ENCODE measurements at regions not wholly inside any gene's neighbourhood (a gene's known extent, or its start where the extent isn't known, plus 50 kb on each side); places are given as distances from the start of the nearest gene placed in this dataset.

- no peaks in the 10 kb centered on the region for H3K9me3 ChIP-seq
- ATAC-seq (no peak), DNase-seq (no peak), FAIRE-seq (no peak)
- no peak overlapping the region for H3K27ac ChIP-seq
- H3K36me3 ChIP-seq: no peaks in the 10 kb centered on the region
- intact Hi-C loops (cut with DNase I): no loop called here
- 57 to 66% methylated on average over 6 of the region's 6 CpGs for WGBS, 2 donors
- no peaks in the 10 kb centered on the region for H3K4me1 ChIP-seq
- peak overlapping the region in 1 of 4 donors; percentile 20 for H3K4me3 ChIP-seq
- no peaks in the 10 kb centered on the region for H3K27me3 ChIP-seq
- TF ChIP-seq CTCF (IDR thresholded peaks at IDR 0.05): no peak
Measured at GRCh38 chr6:6737671-6738070, 149.2 kb downstream of the LY86 start.

- Histone ChIP-seq H3K27ac (no peak overlapping the region), H3K4me3 (no peak overlapping the region), H3K9me3 (no peaks in the 10 kb centered on the region), H3K27me3 (no peaks in the 10 kb centered on the region), H3K36me3 (no peaks in the 10 kb centered on the region), H3K4me1 (no peaks in the 10 kb centered on the region)
- ATAC-seq (no peak), DNase-seq (no peak), FAIRE-seq (no peak)
- intact Hi-C loops (cut with DNase I): no loop called here
- 93% methylated on average over 2 of the region's 2 CpGs for WGBS, 2 donors
- no peak for TF ChIP-seq CTCF (IDR thresholded peaks at IDR 0.05)
Measured at GRCh38 chr6:6738108-6738507, 149.6 kb downstream of the LY86 start.

GRCh38 chr6:6738922-6739716 lies 150.6 kb downstream of the LY86 start:
- H3K27me3 ChIP-seq: no peaks in the 10 kb centered on the region
- WGBS, 2 donors: 70 to 80% methylated on average over 5 of the region's 5 CpGs
- no peaks in the 10 kb centered on the region for H3K36me3 ChIP-seq
- no peaks in the 10 kb centered on the region for H3K4me1 ChIP-seq
- no peaks in the 10 kb centered on the region for H3K9me3 ChIP-seq
- DNase-seq (no peak), ATAC-seq (no peak), FAIRE-seq (no peak)
- no peak overlapping the region for H3K27ac ChIP-seq
- intact Hi-C loops (cut with DNase I): no loop called here
- no peak overlapping the region for H3K4me3 ChIP-seq
- TF ChIP-seq CTCF (IDR thresholded peaks at IDR 0.05): no peak

- H3K4me1 ChIP-seq: no peaks in the 10 kb centered on the region
- no peaks in the 10 kb centered on the region for H3K27me3 ChIP-seq
- WGBS, 2 donors: 85 to 90% methylated on average over 7 of the region's 7 CpGs
- ATAC-seq (no peak), DNase-seq (no peak), FAIRE-seq (no peak)
- H3K36me3 ChIP-seq: no peaks in the 10 kb centered on the region
- intact Hi-C loops (cut with DNase I): no loop called here
- no peak overlapping the region for H3K4me3 ChIP-seq
- H3K27ac ChIP-seq: no peak overlapping the region
- H3K9me3 ChIP-seq: no peaks in the 10 kb centered on the region
- TF ChIP-seq CTCF (IDR thresholded peaks at IDR 0.05): no peak
Measured at GRCh38 chr6:6740595-6740994, 152.1 kb downstream of the LY86 start.

- H3K27ac ChIP-seq: no peak overlapping the region
- H3K4me1 ChIP-seq: no peaks in the 10 kb centered on the region
- no peak for TF ChIP-seq CTCF (IDR thresholded peaks at IDR 0.05)
- H3K27me3 ChIP-seq: no peaks in the 10 kb centered on the region
- H3K36me3 ChIP-seq: no peaks in the 10 kb centered on the region
- H3K9me3 ChIP-seq: no peaks in the 10 kb centered on the region
- FAIRE-seq (no peak), DNase-seq (no peak), ATAC-seq (no peak)
- H3K4me3 ChIP-seq: no peak overlapping the region
- intact Hi-C loops (cut with DNase I): no loop called here
- 75% methylated on average over 4 of the region's 4 CpGs for WGBS, 2 donors
Measured at GRCh38 chr6:6741264-6741663, 152.7 kb downstream of the LY86 start.

All from pancreas (tissue), 10 donors.